ENCODE measurements at regions not wholly inside any gene's neighbourhood (a gene's known extent, or its start where the extent isn't known, plus 50 kb on each side); places are given as distances from the start of the nearest gene placed in this dataset.

- DNase-seq: no peak
- TF ChIP-seq, protein P1, sequence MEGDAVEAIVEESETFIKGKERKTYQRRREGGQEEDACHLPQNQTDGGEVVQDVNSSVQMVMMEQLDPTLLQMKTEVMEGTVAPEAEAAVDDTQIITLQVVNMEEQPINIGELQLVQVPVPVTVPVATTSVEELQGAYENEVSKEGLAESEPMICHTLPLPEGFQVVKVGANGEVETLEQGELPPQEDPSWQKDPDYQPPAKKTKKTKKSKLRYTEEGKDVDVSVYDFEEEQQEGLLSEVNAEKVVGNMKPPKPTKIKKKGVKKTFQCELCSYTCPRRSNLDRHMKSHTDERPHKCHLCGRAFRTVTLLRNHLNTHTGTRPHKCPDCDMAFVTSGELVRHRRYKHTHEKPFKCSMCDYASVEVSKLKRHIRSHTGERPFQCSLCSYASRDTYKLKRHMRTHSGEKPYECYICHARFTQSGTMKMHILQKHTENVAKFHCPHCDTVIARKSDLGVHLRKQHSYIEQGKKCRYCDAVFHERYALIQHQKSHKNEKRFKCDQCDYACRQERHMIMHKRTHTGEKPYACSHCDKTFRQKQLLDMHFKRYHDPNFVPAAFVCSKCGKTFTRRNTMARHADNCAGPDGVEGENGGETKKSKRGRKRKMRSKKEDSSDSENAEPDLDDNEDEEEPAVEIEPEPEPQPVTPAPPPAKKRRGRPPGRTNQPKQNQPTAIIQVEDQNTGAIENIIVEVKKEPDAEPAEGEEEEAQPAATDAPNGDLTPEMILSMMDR (IDR thresholded peaks at IDR 0.05; ENCODE audit: insufficient read depth in 1 of 2, low read depth in 1 of 2, low read length in 1 of 2, severe bottlenecking in 1 of 2, unreplicated experiment in 1 of 2): no peak
- H3K27me3 Mint-ChIP-seq (ENCODE audit: insufficient read depth, unreplicated experiment): no peaks in the 10 kb centered on the region
- no TSS peak for BruUV-seq (replicated peaks)
- ChIA-PET POLR2A (no interaction called here), CTCF (no interaction called here)
- intact Hi-C loops (cut with micrococcal nuclease; ENCODE audit: unreplicated experiment): no loop called here
- Histone ChIP-seq H3K4me1 (peaks cover 15% of the 10 kb centered on the region), H3K27me3 (replicated peaks; ENCODE audit: control insufficient read depth, insufficient read depth, low read length) (no peaks in the 10 kb centered on the region), H3K36me3 (ENCODE audit: control insufficient read depth, insufficient read depth, low read length) (no peaks in the 10 kb centered on the region), H3K4me3 (ENCODE audit: low read depth, low read length) (no peak overlapping the region), H3K9me3 (no peaks in the 10 kb centered on the region)
- peaks cover 13% of the 10 kb centered on the region for H3K4me1 Mint-ChIP-seq (ENCODE audit: low read depth, unreplicated experiment)
- H3K36me3 Mint-ChIP-seq (ENCODE audit: insufficient read depth, unreplicated experiment): no peaks in the 10 kb centered on the region
- no peak overlapping the region for H3K27ac Mint-ChIP-seq (ENCODE audit: unreplicated experiment)
- peaks cover 9% of the 10 kb centered on the region for H3K9me3 Mint-ChIP-seq (ENCODE audit: unreplicated experiment)
- H3K4me3 Mint-ChIP-seq (ENCODE audit: unreplicated experiment): no peak overlapping the region
Measured at GRCh38 chr4:81836716-81837115, 365.0 kb upstream of the RASGEF1B start.

- no peaks in the 10 kb centered on the region for H3K36me3 ChIP-seq (ENCODE audit: control insufficient read depth, insufficient read depth, low read length)
- CTCF ChIA-PET: interaction anchor here (0.7 kb wide), 1 partner anchor 62 kb away, joined by 4 read pairs; no protein-coding TSS in a partner anchor
- POLR2A ChIA-PET: no interaction called here
- H3K9me3 ChIP-seq: no peaks in the 10 kb centered on the region
- intact Hi-C loops (cut with micrococcal nuclease; ENCODE audit: unreplicated experiment): no loop called here
- DNase-seq: no peak
- no peak overlapping the region for H3K27ac Mint-ChIP-seq (ENCODE audit: unreplicated experiment)
- H3K27me3 Mint-ChIP-seq (ENCODE audit: insufficient read depth, unreplicated experiment): no peaks in the 10 kb centered on the region
- no peaks in the 10 kb centered on the region for H3K4me1 ChIP-seq
- no peak overlapping the region for H3K4me3 Mint-ChIP-seq (ENCODE audit: unreplicated experiment)
- no peaks in the 10 kb centered on the region for H3K27me3 ChIP-seq (replicated peaks; ENCODE audit: control insufficient read depth, insufficient read depth, low read length)
- no peaks in the 10 kb centered on the region for H3K4me1 Mint-ChIP-seq (ENCODE audit: low read depth, unreplicated experiment)
- TF ChIP-seq, protein P1 (IDR thresholded peaks at IDR 0.05; ENCODE audit: insufficient read depth in 1 of 2, low read depth in 1 of 2, low read length in 1 of 2, severe bottlenecking in 1 of 2, unreplicated experiment in 1 of 2): no peak
- no TSS peak for BruUV-seq (replicated peaks)
- no peak overlapping the region for H3K4me3 ChIP-seq (ENCODE audit: low read depth, low read length)
- H3K9me3 Mint-ChIP-seq (ENCODE audit: unreplicated experiment): no peaks in the 10 kb centered on the region
- no peaks in the 10 kb centered on the region for H3K36me3 Mint-ChIP-seq (ENCODE audit: insufficient read depth, unreplicated experiment)
Measured at GRCh38 chr4:81833576-81833975, 361.9 kb upstream of the RASGEF1B start.

GRCh38 chr4:81828991-81829390 lies 357.3 kb upstream of the RASGEF1B start:
- Mint-ChIP-seq H3K36me3 (ENCODE audit: insufficient read depth, unreplicated experiment) (no peaks in the 10 kb centered on the region), H3K4me1 (ENCODE audit: low read depth, unreplicated experiment) (peaks cover 10% of the 10 kb centered on the region), H3K9me3 (ENCODE audit: unreplicated experiment) (no peaks in the 10 kb centered on the region), H3K27me3 (ENCODE audit: insufficient read depth, unreplicated experiment) (no peaks in the 10 kb centered on the region), H3K4me3 (ENCODE audit: unreplicated experiment) (no peak overlapping the region), H3K27ac (ENCODE audit: unreplicated experiment) (no peak overlapping the region)
- no TSS peak for BruUV-seq (replicated peaks)
- CTCF ChIA-PET: no interaction called here
- intact Hi-C loops (cut with micrococcal nuclease; ENCODE audit: unreplicated experiment): no loop called here
- no peaks in the 10 kb centered on the region for H3K4me1 ChIP-seq
- POLR2A ChIA-PET: no interaction called here
- H3K4me3 ChIP-seq (ENCODE audit: low read depth, low read length): no peak overlapping the region
- H3K36me3 ChIP-seq (ENCODE audit: control insufficient read depth, insufficient read depth, low read length): no peaks in the 10 kb centered on the region
- TF ChIP-seq, protein P1 (IDR thresholded peaks at IDR 0.05; ENCODE audit: insufficient read depth in 1 of 2, low read depth in 1 of 2, low read length in 1 of 2, severe bottlenecking in 1 of 2, unreplicated experiment in 1 of 2): no peak
- DNase-seq: no peak
- no peaks in the 10 kb centered on the region for H3K27me3 ChIP-seq (replicated peaks; ENCODE audit: control insufficient read depth, insufficient read depth, low read length)
- H3K9me3 ChIP-seq: no peaks in the 10 kb centered on the region

All from Caco-2 (cell line).